ENCODE measurements at regions not wholly inside any gene's neighbourhood (a gene's known extent, or its start where the extent isn't known, plus 50 kb on each side); places are given as distances from the start of the nearest gene placed in this dataset.

GRCh38 chr18:60746919-60747318, 374.3 kb upstream of the MC4R start:
- Mint-ChIP-seq H3K9me3 (no peaks in the 10 kb centered on the region), H3K27ac (no peak overlapping the region), H3K27me3 (ENCODE audit: low read depth) (peaks cover 6% of the 10 kb centered on the region), H3K4me3 (no peak overlapping the region), H3K36me3 (ENCODE audit: insufficient read depth in 1 of 3, low read depth in 3 of 3) (no peaks in the 10 kb centered on the region), H3K4me1 (no peaks in the 10 kb centered on the region)
- Histone ChIP-seq H2BK5ac (ENCODE audit: insufficient read length, low read length) (no peak overlapping the region), H2BK20ac (ENCODE audit: low read depth, low read length, poor library complexity, severe bottlenecking) (no peak overlapping the region), H2BK15ac (ENCODE audit: low read depth, low read length) (no peak overlapping the region), H3K27me3 (ENCODE audit: insufficient read depth, low read length) (no peaks in the 10 kb centered on the region), H3K9ac (ENCODE audit: extremely low read depth, insufficient read length, low read length) (no peak overlapping the region), H2BK120ac (ENCODE audit: low read depth, low read length, poor library complexity, severe bottlenecking) (no peak overlapping the region), H3T11ph (ENCODE audit: low read length) (no peak overlapping the region), H3K14ac (ENCODE audit: insufficient read depth, low read length) (no peak overlapping the region), H3K56ac (ENCODE audit: insufficient read length, low read depth, low read length) (no peak overlapping the region), H3K79me2 (ENCODE audit: insufficient read depth, low read length) (no peaks in the 10 kb centered on the region), H4K20me1 (ENCODE audit: control insufficient read depth, insufficient read depth, insufficient read length) (no peaks in the 10 kb centered on the region), H4K5ac (ENCODE audit: insufficient read length, low read depth, low read length) (no peak overlapping the region), H3K27ac (ENCODE audit: insufficient read length, low read depth, low read length) (no peak overlapping the region), H3K79me1 (ENCODE audit: insufficient read depth, low read depth, low read length, poor library complexity, severe bottlenecking) (no peaks in the 10 kb centered on the region), H3K9me3 (ENCODE audit: control insufficient read depth, low read depth, low read length) (no peaks in the 10 kb centered on the region), H2AK5ac (ENCODE audit: insufficient read length, low read length) (no peak overlapping the region), H3K18ac (ENCODE audit: insufficient read length, low read depth, low read length) (no peak overlapping the region), H2BK12ac (ENCODE audit: insufficient read length, low read depth, low read length) (no peak overlapping the region), H3K23ac (ENCODE audit: insufficient read length, low read depth, low read length) (no peak overlapping the region), H3K4me2 (ENCODE audit: insufficient read depth, insufficient read length, low read length) (no peak overlapping the region), H4K8ac (replicated peaks; ENCODE audit: insufficient read length, low read depth, low read length) (no peak overlapping the region), H2AFZ (ENCODE audit: low read length) (no peak overlapping the region), H3K4ac (ENCODE audit: low read depth, low read length) (no peak overlapping the region), H3K4me1 (ENCODE audit: insufficient read depth, low read length) (no peaks in the 10 kb centered on the region), H4K91ac (ENCODE audit: insufficient read length, low read depth, low read length) (no peak overlapping the region), H3K23me2 (ENCODE audit: insufficient read length, low read depth, low read length, poor library complexity, severe bottlenecking) (no peaks in the 10 kb centered on the region)
- no peak for DNase-seq
- TF ChIP-seq, protein P1, sequence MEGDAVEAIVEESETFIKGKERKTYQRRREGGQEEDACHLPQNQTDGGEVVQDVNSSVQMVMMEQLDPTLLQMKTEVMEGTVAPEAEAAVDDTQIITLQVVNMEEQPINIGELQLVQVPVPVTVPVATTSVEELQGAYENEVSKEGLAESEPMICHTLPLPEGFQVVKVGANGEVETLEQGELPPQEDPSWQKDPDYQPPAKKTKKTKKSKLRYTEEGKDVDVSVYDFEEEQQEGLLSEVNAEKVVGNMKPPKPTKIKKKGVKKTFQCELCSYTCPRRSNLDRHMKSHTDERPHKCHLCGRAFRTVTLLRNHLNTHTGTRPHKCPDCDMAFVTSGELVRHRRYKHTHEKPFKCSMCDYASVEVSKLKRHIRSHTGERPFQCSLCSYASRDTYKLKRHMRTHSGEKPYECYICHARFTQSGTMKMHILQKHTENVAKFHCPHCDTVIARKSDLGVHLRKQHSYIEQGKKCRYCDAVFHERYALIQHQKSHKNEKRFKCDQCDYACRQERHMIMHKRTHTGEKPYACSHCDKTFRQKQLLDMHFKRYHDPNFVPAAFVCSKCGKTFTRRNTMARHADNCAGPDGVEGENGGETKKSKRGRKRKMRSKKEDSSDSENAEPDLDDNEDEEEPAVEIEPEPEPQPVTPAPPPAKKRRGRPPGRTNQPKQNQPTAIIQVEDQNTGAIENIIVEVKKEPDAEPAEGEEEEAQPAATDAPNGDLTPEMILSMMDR (conservative IDR thresholded peaks at IDR 0.05): no peak
